Activated CD4-positive, alpha-beta memory T cell treated with anti-CD3 and anti-CD28 coated beads, Interleukin-2, amount 10 ng/mL, durations not matched to agents 7 days and 5 days (primary cell): ENCODE measurements at regions not wholly inside any gene's neighbourhood (a gene's known extent, or its start where the extent isn't known, plus 50 kb on each side); places are given as distances from the start of the nearest gene placed in this dataset.

Source experiments
- CTCF ChIA-PET: fragments of 350-600 bp; sonication (Branson Sonifier 250); formaldehyde crosslinking; loops from one replicate; lab custom pipeline; 2021; ENCODE audit warnings: antibody characterized with exemption, inconsistent platforms; lab: Charles Lee
- POLR2A ChIA-PET: fragments of 350-600 bp; sonication (Branson Sonifier 250); formaldehyde crosslinking; loops from one replicate; lab custom pipeline; 2021; ENCODE audit warnings: antibody characterized with exemption; lab: Charles Lee
- DNase-seq: peaks from one replicate; pipeline ENCODE4 v3.0.0-alpha.2; 2020
- H3K27ac Mint-ChIP-seq: one replicate; pipeline ENCODE4 v1.8.0; 2021; ENCODE audit warnings: mild to moderate bottlenecking, mixed read lengths
- H3K27me3 Mint-ChIP-seq: one replicate; pipeline ENCODE4 v1.8.0; 2021; ENCODE audit warnings: mixed read lengths
- H3K36me3 Mint-ChIP-seq: one replicate; pipeline ENCODE4 v1.8.0; 2021; ENCODE audit warnings: low read depth, mixed read lengths
- H3K4me1 Mint-ChIP-seq: one replicate; pipeline ENCODE4 v1.8.0; 2021; ENCODE audit warnings: mixed read lengths
- H3K4me3 Mint-ChIP-seq: one replicate; pipeline ENCODE4 v1.8.0; 2021; ENCODE audit warnings: mild to moderate bottlenecking, mixed read lengths
- H3K9me3 Mint-ChIP-seq: one replicate; pipeline ENCODE4 v1.8.0; 2021; ENCODE audit warnings: mixed read lengths

GRCh38 chr11:133787379-133788141 is 57.8 kb downstream of the SPATA19 start:
- Mint-ChIP-seq H3K9me3 (no peaks in the 10 kb centered on the region), H3K27me3 (peaks cover 29% of the 10 kb centered on the region), H3K4me3 (no peak overlapping the region), H3K4me1 (no peaks in the 10 kb centered on the region), H3K27ac (no peak overlapping the region), H3K36me3 (no peaks in the 10 kb centered on the region)
- ChIA-PET CTCF (no interaction called here), POLR2A (no interaction called here)
- no peak for DNase-seq

- Mint-ChIP-seq H3K27ac (no peak overlapping the region), H3K4me1 (no peaks in the 10 kb centered on the region), H3K9me3 (no peaks in the 10 kb centered on the region), H3K4me3 (no peak overlapping the region), H3K36me3 (no peaks in the 10 kb centered on the region), H3K27me3 (peaks cover 29% of the 10 kb centered on the region)
- DNase-seq: no peak
- ChIA-PET CTCF (no interaction called here), POLR2A (no interaction called here)
Observed at GRCh38 chr11:133785795-133786340, 59.4 kb downstream of the SPATA19 start.

- Mint-ChIP-seq H3K27ac (no peak overlapping the region), H3K4me3 (no peak overlapping the region), H3K27me3 (peaks cover 26% of the 10 kb centered on the region), H3K36me3 (no peaks in the 10 kb centered on the region), H3K9me3 (no peaks in the 10 kb centered on the region), H3K4me1 (no peaks in the 10 kb centered on the region)
- ChIA-PET POLR2A (no interaction called here), CTCF (no interaction called here)
- no peak for DNase-seq
Observed at GRCh38 chr11:133784359-133784758, 61.0 kb downstream of the SPATA19 start.

GRCh38 chr11:133782116-133782725 is 63.1 kb downstream of the SPATA19 start:
- Mint-ChIP-seq H3K4me3 (no peak overlapping the region), H3K9me3 (no peaks in the 10 kb centered on the region), H3K4me1 (no peaks in the 10 kb centered on the region), H3K27ac (no peak overlapping the region), H3K36me3 (no peaks in the 10 kb centered on the region), H3K27me3 (peaks cover 13% of the 10 kb centered on the region)
- ChIA-PET POLR2A (no interaction called here), CTCF (no interaction called here)
- DNase-seq: no peak

GRCh38 chr11:133778161-133778560 is 67.2 kb downstream of the SPATA19 start:
- ChIA-PET POLR2A (no interaction called here), CTCF (no interaction called here)
- H3K4me1 Mint-ChIP-seq: no peaks in the 10 kb centered on the region

GRCh38 chr11:133776671-133777367 is 68.5 kb downstream of the SPATA19 start:
- no peaks in the 10 kb centered on the region for H3K36me3 Mint-ChIP-seq
- H3K27me3 Mint-ChIP-seq: peaks cover 3% of the 10 kb centered on the region
- H3K4me3 Mint-ChIP-seq: no peak overlapping the region
- DNase-seq: no peak
- ChIA-PET CTCF (no interaction called here), POLR2A (no interaction called here)
- H3K4me1 Mint-ChIP-seq: no peaks in the 10 kb centered on the region
- H3K9me3 Mint-ChIP-seq: no peaks in the 10 kb centered on the region
- H3K27ac Mint-ChIP-seq: no peak overlapping the region

More at GRCh38 chr11:133778161-133778560, 67.2 kb downstream of the SPATA19 start:
- Mint-ChIP-seq H3K9me3 (no peaks in the 10 kb centered on the region), H3K27ac (no peak overlapping the region), H3K36me3 (no peaks in the 10 kb centered on the region), H3K27me3 (peaks cover 3% of the 10 kb centered on the region), H3K4me3 (no peak overlapping the region)
- no peak for DNase-seq

- no peak overlapping the region for H3K27ac Mint-ChIP-seq
- no peaks in the 10 kb centered on the region for H3K9me3 Mint-ChIP-seq
- no peaks in the 10 kb centered on the region for H3K27me3 Mint-ChIP-seq
- H3K4me3 Mint-ChIP-seq: no peak overlapping the region
- DNase-seq: no peak
- CTCF ChIA-PET: no interaction called here
- no peaks in the 10 kb centered on the region for H3K4me1 Mint-ChIP-seq
- no peaks in the 10 kb centered on the region for H3K36me3 Mint-ChIP-seq
- POLR2A ChIA-PET: no interaction called here
Observed at GRCh38 chr11:133762538-133762937, 82.8 kb downstream of the SPATA19 start.

- ChIA-PET CTCF (no interaction called here), POLR2A (no interaction called here)
- no peak for DNase-seq
- no peaks in the 10 kb centered on the region for H3K36me3 Mint-ChIP-seq
- no peak overlapping the region for H3K27ac Mint-ChIP-seq
- no peak overlapping the region for H3K4me3 Mint-ChIP-seq
- no peaks in the 10 kb centered on the region for H3K4me1 Mint-ChIP-seq
- no peaks in the 10 kb centered on the region for H3K27me3 Mint-ChIP-seq
- H3K9me3 Mint-ChIP-seq: no peaks in the 10 kb centered on the region
Observed at GRCh38 chr11:133753150-133753549, 92.2 kb downstream of the SPATA19 start.

- ChIA-PET CTCF (no interaction called here), POLR2A (no interaction called here)
- Mint-ChIP-seq H3K36me3 (no peaks in the 10 kb centered on the region), H3K4me3 (no peak overlapping the region), H3K9me3 (no peaks in the 10 kb centered on the region), H3K27me3 (no peaks in the 10 kb centered on the region), H3K27ac (no peak overlapping the region), H3K4me1 (no peaks in the 10 kb centered on the region)
- DNase-seq: no peak
Observed at GRCh38 chr11:133749841-133750240, 95.5 kb downstream of the SPATA19 start.

GRCh38 chr11:133747409-133747808 is 97.9 kb downstream of the SPATA19 start:
- no peaks in the 10 kb centered on the region for H3K27me3 Mint-ChIP-seq
- H3K27ac Mint-ChIP-seq: no peak overlapping the region
- H3K36me3 Mint-ChIP-seq: no peaks in the 10 kb centered on the region
- ChIA-PET POLR2A (no interaction called here), CTCF (no interaction called here)
- no peaks in the 10 kb centered on the region for H3K9me3 Mint-ChIP-seq
- no peak overlapping the region for H3K4me3 Mint-ChIP-seq
- H3K4me1 Mint-ChIP-seq: no peaks in the 10 kb centered on the region
- no peak for DNase-seq

- CTCF ChIA-PET: no interaction called here
- Mint-ChIP-seq H3K27ac (no peak overlapping the region), H3K4me3 (no peak overlapping the region), H3K4me1 (no peaks in the 10 kb centered on the region), H3K36me3 (no peaks in the 10 kb centered on the region), H3K9me3 (no peaks in the 10 kb centered on the region), H3K27me3 (no peaks in the 10 kb centered on the region)
- POLR2A ChIA-PET: no interaction called here
- DNase-seq: no peak
Observed at GRCh38 chr11:133746663-133747306, 98.5 kb downstream of the SPATA19 start.

- no peaks in the 10 kb centered on the region for H3K36me3 Mint-ChIP-seq
- no peaks in the 10 kb centered on the region for H3K27me3 Mint-ChIP-seq
- POLR2A ChIA-PET: no interaction called here
- H3K4me3 Mint-ChIP-seq: no peak overlapping the region
- DNase-seq: no peak
- H3K27ac Mint-ChIP-seq: no peak overlapping the region
- H3K4me1 Mint-ChIP-seq: no peaks in the 10 kb centered on the region
- CTCF ChIA-PET: interaction anchor here (0.6 kb wide), 1 partner anchor 760 kb away, joined by 3 read pairs; no protein-coding TSS in a partner anchor
- no peaks in the 10 kb centered on the region for H3K9me3 Mint-ChIP-seq
Observed at GRCh38 chr11:133745791-133746190, 99.5 kb downstream of the SPATA19 start.

GRCh38 chr11:133742353-133742752 is 103.0 kb downstream of the SPATA19 start:
- ChIA-PET POLR2A (no interaction called here), CTCF (no interaction called here)
- H3K27ac Mint-ChIP-seq: no peak overlapping the region
- no peak overlapping the region for H3K4me3 Mint-ChIP-seq
- H3K4me1 Mint-ChIP-seq: no peaks in the 10 kb centered on the region
- no peaks in the 10 kb centered on the region for H3K36me3 Mint-ChIP-seq
- no peaks in the 10 kb centered on the region for H3K27me3 Mint-ChIP-seq
- peaks cover 2% of the 10 kb centered on the region for H3K9me3 Mint-ChIP-seq
- DNase-seq: no peak
